Parathyroid adenoma (tissue), 2 donors: ENCODE measurements at regions not wholly inside any gene's neighbourhood (a gene's known extent, or its start where the extent isn't known, plus 50 kb on each side); places are given as distances from the start of the nearest gene placed in this dataset.

Source experiments
- H2AFZ ChIP-seq: fragments of 300-600 bp; sonication (generic); one replicate; pipeline ENCODE4 v1.7.0; 2017; ENCODE audit warnings: antibody characterized with exemption, mild to moderate bottlenecking
- H3K27ac ChIP-seq: fragments of 300-600 bp; sonication (generic); one replicate; pipeline ENCODE4 v1.7.0; 2017
- H3K27me3 ChIP-seq: fragments of 300-600 bp; sonication (generic); one replicate; pipeline ENCODE4 v1.7.0; 2017; ENCODE audit warnings: low read length; ENCODE audit not compliant: control insufficient read depth, insufficient read depth
- H3K36me3 ChIP-seq: fragments of 300-600 bp; sonication (generic); one replicate; pipeline ENCODE4 v1.7.0; 2017; ENCODE audit warnings: low read length; ENCODE audit not compliant: control insufficient read depth, insufficient read depth
- H3K4me1 ChIP-seq: fragments of 300-600 bp; sonication (generic); one replicate; pipeline ENCODE4 v1.7.0; 2017; ENCODE audit warnings: control low read depth
- H3K4me2 ChIP-seq: fragments of 300-600 bp; sonication (generic); one replicate; pipeline ENCODE4 v1.7.0; 2017; ENCODE audit warnings: low read length
- H3K4me3 ChIP-seq: fragments of 300-600 bp; sonication (generic); one replicate; pipeline ENCODE4 v1.7.0; 2017; ENCODE audit warnings: low read depth, low read length
- H3K79me2 ChIP-seq: fragments of 300-600 bp; sonication (generic); one replicate; pipeline ENCODE4 v1.7.0; 2017; ENCODE audit warnings: control low read depth
- H3K9ac ChIP-seq: fragments of 300-600 bp; sonication (generic); one replicate; pipeline ENCODE4 v1.7.0; 2017; ENCODE audit warnings: mild to moderate bottlenecking
- H3K9me3 ChIP-seq: fragments of 300-600 bp; sonication (generic); one replicate; pipeline ENCODE4 v1.7.0; 2017; ENCODE audit warnings: low read length; ENCODE audit not compliant: control insufficient read depth
- TF ChIP-seq, protein P1 (sequence below): fragments of 300-600 bp; sonication (generic); IDR thresholded peaks from one replicate; pipeline ENCODE4 v1.7.0; 2017; ENCODE audit warnings: antibody characterized with exemption, mild to moderate bottlenecking
- donor health status: primary hyperparathyroidism.

DNA sequence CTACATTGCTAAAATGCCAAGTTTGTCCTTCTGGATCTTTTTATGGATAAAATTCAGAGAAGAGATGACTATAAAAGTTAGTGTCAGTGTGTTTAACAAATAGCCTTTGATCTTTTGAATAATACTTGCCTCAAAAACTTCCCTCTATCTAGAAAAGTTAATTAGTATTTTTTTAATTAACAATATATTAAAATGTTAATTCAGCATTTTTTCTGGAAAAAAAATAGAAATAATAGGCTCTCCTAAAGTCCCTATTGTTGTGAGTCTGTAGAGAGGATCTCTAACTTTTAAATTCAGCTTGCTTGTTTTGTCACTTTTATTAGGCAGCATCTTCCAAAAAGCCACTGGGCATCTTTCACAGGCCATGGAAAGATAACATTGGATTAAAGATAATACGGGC, 435.2 kb upstream of the RASGEF1B start:
- no peaks in the 10 kb centered on the region for H3K79me2 ChIP-seq
- H3K36me3 ChIP-seq: no peaks in the 10 kb centered on the region
- no peak overlapping the region for H3K27ac ChIP-seq
- no peak overlapping the region for H2AFZ ChIP-seq
- H3K9me3 ChIP-seq: no peaks in the 10 kb centered on the region
- H3K4me3 ChIP-seq: no peak overlapping the region
- H3K9ac ChIP-seq: no peak overlapping the region
- no peaks in the 10 kb centered on the region for H3K27me3 ChIP-seq
- TF ChIP-seq, protein P1, sequence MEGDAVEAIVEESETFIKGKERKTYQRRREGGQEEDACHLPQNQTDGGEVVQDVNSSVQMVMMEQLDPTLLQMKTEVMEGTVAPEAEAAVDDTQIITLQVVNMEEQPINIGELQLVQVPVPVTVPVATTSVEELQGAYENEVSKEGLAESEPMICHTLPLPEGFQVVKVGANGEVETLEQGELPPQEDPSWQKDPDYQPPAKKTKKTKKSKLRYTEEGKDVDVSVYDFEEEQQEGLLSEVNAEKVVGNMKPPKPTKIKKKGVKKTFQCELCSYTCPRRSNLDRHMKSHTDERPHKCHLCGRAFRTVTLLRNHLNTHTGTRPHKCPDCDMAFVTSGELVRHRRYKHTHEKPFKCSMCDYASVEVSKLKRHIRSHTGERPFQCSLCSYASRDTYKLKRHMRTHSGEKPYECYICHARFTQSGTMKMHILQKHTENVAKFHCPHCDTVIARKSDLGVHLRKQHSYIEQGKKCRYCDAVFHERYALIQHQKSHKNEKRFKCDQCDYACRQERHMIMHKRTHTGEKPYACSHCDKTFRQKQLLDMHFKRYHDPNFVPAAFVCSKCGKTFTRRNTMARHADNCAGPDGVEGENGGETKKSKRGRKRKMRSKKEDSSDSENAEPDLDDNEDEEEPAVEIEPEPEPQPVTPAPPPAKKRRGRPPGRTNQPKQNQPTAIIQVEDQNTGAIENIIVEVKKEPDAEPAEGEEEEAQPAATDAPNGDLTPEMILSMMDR: no peak
- no peaks in the 10 kb centered on the region for H3K4me1 ChIP-seq
- H3K4me2 ChIP-seq: no peak overlapping the region

- Histone ChIP-seq H3K27ac (no peak overlapping the region), H3K4me3 (no peak overlapping the region), H3K79me2 (no peaks in the 10 kb centered on the region), H3K4me2 (no peak overlapping the region), H3K36me3 (no peaks in the 10 kb centered on the region), H3K9me3 (no peaks in the 10 kb centered on the region), H3K9ac (no peak overlapping the region), H2AFZ (no peak overlapping the region), H3K27me3 (no peaks in the 10 kb centered on the region), H3K4me1 (no peaks in the 10 kb centered on the region)
- TF ChIP-seq, protein P1: no peak
These were observed 434.3 kb upstream of the RASGEF1B start for GRCh38 chr4:81905971-81906370.

DNA sequence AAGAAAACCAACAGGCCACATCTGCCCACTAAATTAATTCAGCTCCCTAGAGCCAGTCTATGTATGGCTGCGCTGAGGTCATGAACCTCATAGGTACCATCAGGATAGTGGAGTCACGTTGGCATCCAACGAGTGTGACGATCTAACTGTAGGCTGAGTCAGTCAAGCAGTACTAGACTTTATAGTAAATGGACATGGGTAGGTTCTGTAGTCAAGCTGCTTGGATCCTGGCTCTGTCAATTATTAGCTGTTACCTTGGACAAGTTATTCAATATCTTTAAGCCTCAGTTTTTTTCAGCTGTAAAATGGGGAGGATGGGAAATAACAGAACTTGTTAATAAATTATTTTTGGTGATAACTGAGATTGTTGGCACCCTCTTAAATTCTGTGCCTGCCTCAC, 432.4 kb upstream of the RASGEF1B start:
- H3K9me3 ChIP-seq: no peaks in the 10 kb centered on the region
- H3K79me2 ChIP-seq: no peaks in the 10 kb centered on the region
- H3K9ac ChIP-seq: no peak overlapping the region
- H3K27ac ChIP-seq: no peak overlapping the region
- no peaks in the 10 kb centered on the region for H3K4me1 ChIP-seq
- no peak overlapping the region for H3K4me2 ChIP-seq
- no peak overlapping the region for H3K4me3 ChIP-seq
- TF ChIP-seq, protein P1: no peak
- H3K27me3 ChIP-seq: no peaks in the 10 kb centered on the region
- H3K36me3 ChIP-seq: no peaks in the 10 kb centered on the region
- H2AFZ ChIP-seq: no peak overlapping the region

- H3K27me3 ChIP-seq: no peaks in the 10 kb centered on the region
- H3K4me3 ChIP-seq: no peak overlapping the region
- no peak overlapping the region for H3K4me2 ChIP-seq
- no peak overlapping the region for H3K27ac ChIP-seq
- H3K36me3 ChIP-seq: no peaks in the 10 kb centered on the region
- no peak overlapping the region for H3K9ac ChIP-seq
- no peaks in the 10 kb centered on the region for H3K4me1 ChIP-seq
- no peaks in the 10 kb centered on the region for H3K9me3 ChIP-seq
- no peak overlapping the region for H2AFZ ChIP-seq
- TF ChIP-seq, protein P1: no peak
- no peaks in the 10 kb centered on the region for H3K79me2 ChIP-seq
These were observed 431.5 kb upstream of the RASGEF1B start for GRCh38 chr4:81903212-81903611.

DNA sequence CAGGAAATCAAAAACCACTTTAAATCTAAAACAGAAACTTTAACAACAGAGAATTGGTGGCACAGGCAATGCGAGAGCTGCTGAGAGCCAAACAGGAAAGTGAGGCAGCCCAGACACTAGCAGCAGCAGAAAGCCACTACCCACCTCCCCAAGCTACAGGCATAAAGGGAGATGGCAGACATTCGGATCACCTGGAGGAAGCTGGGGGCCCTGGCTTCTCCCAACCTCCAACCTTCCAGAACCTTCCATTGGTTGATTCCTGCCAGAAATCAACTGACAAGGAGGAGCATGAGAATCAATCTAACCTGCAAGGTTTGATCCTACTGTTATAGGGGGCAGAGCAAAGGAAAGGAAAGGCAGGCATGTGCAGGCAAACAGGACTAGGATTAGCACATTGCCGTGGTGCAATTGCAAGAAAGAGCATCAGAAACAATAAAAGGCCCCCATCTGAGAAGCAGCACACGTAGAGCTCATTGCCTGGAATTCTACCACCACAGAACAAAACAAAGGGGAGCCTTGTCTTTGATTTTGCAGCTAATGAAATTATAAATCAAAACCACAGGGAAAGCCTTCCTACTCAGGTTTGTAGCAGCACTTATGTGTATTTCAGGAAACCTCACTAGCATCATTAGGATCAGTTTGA, 427.3 kb upstream of the RASGEF1B start:
- Histone ChIP-seq H3K27me3 (no peaks in the 10 kb centered on the region), H3K9ac (no peak overlapping the region)
- TF ChIP-seq, protein P1: no peak

More for the DNA sequence above, 427.3 kb upstream of the RASGEF1B start:
- H2AFZ ChIP-seq: no peak overlapping the region
- no peaks in the 10 kb centered on the region for H3K9me3 ChIP-seq
- H3K4me1 ChIP-seq: no peaks in the 10 kb centered on the region
- H3K27ac ChIP-seq: no peak overlapping the region
- no peaks in the 10 kb centered on the region for H3K36me3 ChIP-seq
- no peak overlapping the region for H3K4me3 ChIP-seq
- H3K4me2 ChIP-seq: no peak overlapping the region
- no peaks in the 10 kb centered on the region for H3K79me2 ChIP-seq
